ENCODE measurements at regions not wholly inside any gene's neighbourhood (a gene's known extent, or its start where the extent isn't known, plus 50 kb on each side); places are given as distances from the start of the nearest gene placed in this dataset.

DNA sequence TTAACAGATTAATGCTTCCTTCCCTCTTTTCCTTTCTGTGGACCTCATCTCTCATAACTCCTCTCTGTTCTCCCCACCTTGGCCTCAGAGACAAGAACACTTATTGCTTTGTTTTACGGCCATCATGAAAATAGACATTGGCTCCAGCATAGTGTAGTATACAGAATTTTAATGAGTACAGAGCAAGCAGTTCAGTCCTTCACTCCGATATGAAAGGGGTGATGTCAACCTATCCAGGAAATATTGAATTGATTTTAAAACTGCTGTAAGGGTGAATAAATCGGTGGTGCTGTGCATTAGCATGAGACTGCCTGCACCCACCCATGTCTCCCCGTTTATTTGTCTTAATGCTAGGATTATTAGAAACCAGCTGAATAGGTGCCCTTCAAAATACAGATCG is 490.9 kb upstream of the TBL1XR1 start:
- TF ChIP-seq ZFX (IDR thresholded peaks at IDR 0.05): no peak
- TF ChIP-seq, protein P1, sequence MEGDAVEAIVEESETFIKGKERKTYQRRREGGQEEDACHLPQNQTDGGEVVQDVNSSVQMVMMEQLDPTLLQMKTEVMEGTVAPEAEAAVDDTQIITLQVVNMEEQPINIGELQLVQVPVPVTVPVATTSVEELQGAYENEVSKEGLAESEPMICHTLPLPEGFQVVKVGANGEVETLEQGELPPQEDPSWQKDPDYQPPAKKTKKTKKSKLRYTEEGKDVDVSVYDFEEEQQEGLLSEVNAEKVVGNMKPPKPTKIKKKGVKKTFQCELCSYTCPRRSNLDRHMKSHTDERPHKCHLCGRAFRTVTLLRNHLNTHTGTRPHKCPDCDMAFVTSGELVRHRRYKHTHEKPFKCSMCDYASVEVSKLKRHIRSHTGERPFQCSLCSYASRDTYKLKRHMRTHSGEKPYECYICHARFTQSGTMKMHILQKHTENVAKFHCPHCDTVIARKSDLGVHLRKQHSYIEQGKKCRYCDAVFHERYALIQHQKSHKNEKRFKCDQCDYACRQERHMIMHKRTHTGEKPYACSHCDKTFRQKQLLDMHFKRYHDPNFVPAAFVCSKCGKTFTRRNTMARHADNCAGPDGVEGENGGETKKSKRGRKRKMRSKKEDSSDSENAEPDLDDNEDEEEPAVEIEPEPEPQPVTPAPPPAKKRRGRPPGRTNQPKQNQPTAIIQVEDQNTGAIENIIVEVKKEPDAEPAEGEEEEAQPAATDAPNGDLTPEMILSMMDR (conservative IDR thresholded peaks at IDR 0.05): no peak
- H3K27ac ChIP-seq: no peak overlapping the region

DNA sequence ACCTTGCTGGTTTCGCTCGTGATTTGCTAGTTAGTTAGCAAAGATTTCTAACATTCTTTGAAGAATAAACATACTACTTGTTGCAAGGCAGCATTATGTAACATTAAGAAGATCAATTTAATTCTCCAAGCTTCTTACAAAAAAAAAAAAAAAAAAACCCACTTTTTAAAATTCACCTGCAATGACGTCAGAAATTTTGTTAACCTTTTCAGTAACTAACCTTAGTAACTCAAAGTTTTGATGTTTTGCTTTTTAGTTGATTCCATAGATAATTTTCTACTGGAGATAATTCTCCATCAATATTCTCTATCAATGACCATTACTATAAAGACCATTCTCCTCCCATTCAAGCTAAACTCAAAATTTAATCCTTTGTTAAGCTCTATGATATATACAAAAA is 491.8 kb upstream of the TBL1XR1 start:
- H3K27ac ChIP-seq: no peak overlapping the region
- no peak for TF ChIP-seq ZFX (IDR thresholded peaks at IDR 0.05)
- TF ChIP-seq, protein P1 (conservative IDR thresholded peaks at IDR 0.05): no peak

DNA sequence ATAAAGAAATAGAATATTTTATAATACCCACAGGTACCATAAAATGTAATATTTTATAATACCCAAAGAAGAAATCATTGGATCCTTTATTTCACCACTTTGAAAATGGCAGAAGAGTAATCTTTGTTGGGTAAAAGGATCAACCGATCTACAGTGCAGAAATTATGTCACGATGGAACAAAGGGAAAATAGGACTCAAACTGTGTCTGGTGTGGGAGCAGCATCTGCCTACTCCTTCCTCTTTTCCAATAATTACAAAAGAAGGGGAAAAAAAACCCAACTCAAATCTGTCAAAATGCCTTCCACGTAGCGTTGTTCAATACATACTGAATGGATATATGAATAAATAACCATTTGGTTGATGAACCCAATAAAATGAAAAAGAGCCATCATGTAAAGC is 492.6 kb upstream of the TBL1XR1 start:
- no peak overlapping the region for H3K27ac ChIP-seq
- no peak for TF ChIP-seq ZFX (IDR thresholded peaks at IDR 0.05)
- TF ChIP-seq, protein P1 (conservative IDR thresholded peaks at IDR 0.05): no peak

DNA sequence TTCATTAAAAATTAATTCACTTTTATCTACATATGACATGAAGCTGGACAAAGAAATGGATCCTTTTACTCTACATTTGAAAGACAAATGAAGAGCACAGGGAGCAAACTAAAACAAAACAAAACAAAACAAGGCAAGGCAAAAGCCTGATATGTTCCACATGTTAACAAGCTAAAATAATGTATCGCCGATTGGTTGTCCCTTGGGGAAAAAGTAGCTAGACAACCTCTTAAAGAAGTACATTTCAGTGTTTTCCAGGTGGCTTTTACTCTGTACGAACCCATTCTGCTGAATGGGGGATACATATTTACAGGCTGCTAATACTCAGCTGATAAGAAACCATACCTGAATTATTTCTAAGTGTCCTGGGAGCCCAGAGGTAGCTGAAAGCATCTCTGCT is 493.0 kb upstream of the TBL1XR1 start:
- TF ChIP-seq, protein P1 (conservative IDR thresholded peaks at IDR 0.05): no peak
- TF ChIP-seq ZFX (IDR thresholded peaks at IDR 0.05): no peak
- no peak overlapping the region for H3K27ac ChIP-seq

DNA sequence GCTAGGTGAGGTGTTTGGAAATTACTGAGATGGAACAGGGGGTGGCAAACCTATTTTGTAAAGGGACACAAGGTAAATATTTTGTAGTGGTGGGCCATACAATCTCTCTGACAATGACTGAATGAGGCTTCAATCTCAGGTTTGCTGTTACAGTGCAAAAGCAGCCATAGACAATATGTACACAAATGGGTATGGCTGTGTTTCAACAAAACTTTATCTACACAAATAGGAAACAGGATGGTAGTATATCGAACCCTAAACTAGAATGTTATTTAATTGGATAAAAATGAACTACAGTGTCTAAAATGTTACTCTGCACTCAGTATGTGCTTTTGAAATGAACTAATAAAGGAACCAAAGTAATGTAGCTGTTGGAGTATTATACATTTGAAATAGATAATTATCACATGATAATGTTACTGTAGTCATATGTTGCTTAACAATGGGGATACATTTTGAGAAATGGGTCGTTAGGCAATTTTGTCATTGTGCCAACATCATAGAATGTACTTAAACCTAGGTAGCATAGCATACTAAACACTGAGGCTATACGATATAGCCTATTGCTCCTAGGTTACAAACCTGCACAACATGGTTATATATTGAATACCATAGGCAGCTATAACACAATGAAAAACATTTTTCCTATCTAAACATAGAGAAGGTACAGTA is 495.2 kb upstream of the TBL1XR1 start:
- H3K27ac ChIP-seq: no peak overlapping the region

DNA sequence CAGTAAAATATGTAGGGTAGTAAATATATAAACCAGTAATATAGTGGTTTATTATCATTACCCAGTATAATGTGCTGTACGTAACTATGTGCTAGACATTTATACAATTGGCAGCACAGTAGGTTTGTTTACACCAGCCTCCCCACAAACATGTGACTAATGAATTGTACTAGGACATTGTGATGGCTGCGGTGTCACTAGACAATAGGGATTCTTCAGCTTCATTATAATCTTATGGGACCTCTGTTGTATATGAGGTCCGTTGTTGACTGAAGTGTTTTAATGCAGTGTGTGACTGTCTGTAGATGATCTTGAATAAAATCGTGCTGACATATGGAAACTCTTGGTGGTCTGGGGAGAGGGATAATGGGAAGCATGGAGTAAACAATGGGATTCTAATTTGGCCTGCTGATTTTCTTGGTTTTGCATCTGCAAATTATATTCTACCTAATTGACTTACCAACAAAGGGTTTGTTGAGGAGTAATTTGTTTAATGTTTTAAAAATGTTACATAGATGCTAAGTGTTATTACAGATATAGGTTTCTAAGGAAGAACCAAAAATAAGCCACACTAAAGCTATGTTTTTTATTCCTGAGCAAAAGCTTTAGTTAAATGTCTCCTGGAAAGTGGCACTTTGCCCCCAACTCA is 496.5 kb upstream of the TBL1XR1 start:
- no peak for TF ChIP-seq ZFX (IDR thresholded peaks at IDR 0.05)
- TF ChIP-seq, protein P1 (conservative IDR thresholded peaks at IDR 0.05): no peak
- no peak overlapping the region for H3K27ac ChIP-seq

More for the DNA sequence above, 495.2 kb upstream of the TBL1XR1 start:
- TF ChIP-seq, protein P1 (conservative IDR thresholded peaks at IDR 0.05): no peak
- no peak for TF ChIP-seq ZFX (IDR thresholded peaks at IDR 0.05)

DNA sequence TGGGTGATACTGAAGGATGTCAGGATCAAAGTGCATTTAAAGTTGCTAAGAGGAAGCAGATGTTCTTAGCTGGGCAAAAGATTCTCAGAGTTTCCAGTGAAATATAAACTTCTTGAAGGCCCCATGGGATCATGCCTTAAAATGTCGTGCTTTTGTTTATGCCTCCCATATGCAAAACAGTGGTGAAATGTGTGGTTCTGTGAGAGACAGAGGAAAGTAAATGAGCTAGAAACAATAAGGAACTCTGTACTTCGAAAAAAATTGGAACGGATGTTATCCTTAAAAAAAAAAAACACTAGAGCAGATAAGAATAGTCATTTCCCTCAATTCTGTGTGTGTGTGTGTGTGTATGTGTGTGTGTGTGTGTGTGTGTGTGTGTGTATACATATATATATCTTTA is 497.0 kb upstream of the TBL1XR1 start:
- H3K27ac ChIP-seq: no peak overlapping the region

More for the DNA sequence above, 497.0 kb upstream of the TBL1XR1 start:
- no peak for TF ChIP-seq ZFX (IDR thresholded peaks at IDR 0.05)
- TF ChIP-seq, protein P1 (conservative IDR thresholded peaks at IDR 0.05): no peak

Measured in C4-2B (cell line).